IMR-90 (cell line): ENCODE measurements at regions not wholly inside any gene's neighbourhood (a gene's known extent, or its start where the extent isn't known, plus 50 kb on each side); places are given as distances from the start of the nearest gene placed in this dataset.

Experiments
- ATAC-seq: fragments of 200-7000 bp; cut with Tn5 transposase; 2 replicates; pipeline ENCODE4 v1.9.1; 2020; ENCODE audit warnings: low read depth, mild to moderate bottlenecking, moderate library complexity
- BruUV-seq: library from RNA; stranded (reverse); fragments of 400-500 nt; replicated peaks from 2 replicates; lab custom pipeline; 2021; lab: Mats Ljungman, UMichigan
- CTCF ChIA-PET: fragments of 300-600 bp; formaldehyde crosslinking; extraction: SDS; loops from one replicate; lab custom pipeline; 2021; ENCODE audit warnings: antibody characterized with exemption; lab: Yijun Ruan, JAX
- POLR2A ChIA-PET: fragments of 300-600 bp; sonication (Branson Sonifier 250); formaldehyde crosslinking; loops from one replicate; lab custom pipeline; 2022; ENCODE audit warnings: antibody characterized with exemption; ENCODE audit not compliant: unreplicated experiment; lab: Charles Lee
- DNase-seq: peaks from one replicate; pipeline ENCODE4 v3.0.0; 2013
- H2AFZ ChIP-seq: replicated peaks from 2 replicates; pipeline ENCODE3; 2013; ENCODE audit warnings: low read length, mild to moderate bottlenecking; ENCODE audit not compliant: poor library complexity
- H2AK5ac ChIP-seq: 2 replicates; pipeline ENCODE4 v1.6.1; 2013; ENCODE audit warnings: low read depth, low read length, inconsistent platforms
- H2AK9ac ChIP-seq: replicated peaks from 2 replicates; pipeline ENCODE3; 2013; ENCODE audit warnings: mild to moderate bottlenecking, low read depth, low read length, moderate library complexity; ENCODE audit not compliant: poor library complexity
- H2BK120ac ChIP-seq: 2 replicates; pipeline ENCODE4 v1.6.1; 2013; ENCODE audit warnings: low read depth, low read length, inconsistent platforms
- H2BK15ac ChIP-seq: 3 replicates; pipeline ENCODE4 v1.6.1; 2013; ENCODE audit warnings: low read depth, low read length, inconsistent platforms
- H2BK20ac ChIP-seq: 2 replicates; pipeline ENCODE4 v1.6.1; 2013; ENCODE audit warnings: low read depth, mild to moderate bottlenecking, inconsistent platforms, low read length, moderate library complexity
- H2BK5ac ChIP-seq: 2 replicates; pipeline ENCODE4 v1.6.1; 2013; ENCODE audit warnings: mild to moderate bottlenecking, low read depth, low read length, inconsistent platforms; ENCODE audit not compliant: poor library complexity, severe bottlenecking
- H3K14ac ChIP-seq: replicated peaks from 2 replicates; pipeline ENCODE4 v1.6.1; 2013; ENCODE audit warnings: low read depth, low read length, inconsistent platforms
- H3K18ac ChIP-seq: 2 replicates; pipeline ENCODE4 v1.6.1; 2013; ENCODE audit warnings: low read depth, low read length, control low read depth
- H3K23ac ChIP-seq: 2 replicates; pipeline ENCODE4 v1.6.1; 2013; ENCODE audit warnings: low read depth, low read length, inconsistent platforms
- H3K27ac ChIP-seq: 2 replicates; pipeline ENCODE4 v1.5.1; 2013; ENCODE audit warnings: mild to moderate bottlenecking, control low read depth, low read length; ENCODE audit not compliant: insufficient read depth
- H3K27me3 ChIP-seq: 2 replicates; pipeline ENCODE4 v1.6.1; 2013; ENCODE audit warnings: low read length; ENCODE audit not compliant: control insufficient read depth, insufficient read depth
- H3K36me3 ChIP-seq: 2 replicates; pipeline ENCODE4 v1.6.1; 2013; ENCODE audit warnings: low read length, mixed read lengths; ENCODE audit not compliant: control insufficient read depth, insufficient read depth
- H3K4ac ChIP-seq: 2 replicates; pipeline ENCODE4 v1.6.1; 2013; ENCODE audit warnings: low read depth, low read length, inconsistent platforms
- H3K4me1 ChIP-seq: 2 replicates; pipeline ENCODE4 v1.6.1; 2013; ENCODE audit warnings: low read length, mixed read lengths; ENCODE audit not compliant: control insufficient read depth, insufficient read depth
- H3K4me2 ChIP-seq: 2 replicates; pipeline ENCODE4 v1.6.1; 2013; ENCODE audit warnings: low read depth, mild to moderate bottlenecking, control low read depth, low read length, moderate library complexity
- H3K4me3 ChIP-seq: 2 replicates; pipeline ENCODE4 v1.5.1; 2013; ENCODE audit warnings: low read depth, mild to moderate bottlenecking, control low read depth, low read length, moderate library complexity; ENCODE audit not compliant: insufficient read depth
- H3K56ac ChIP-seq: 2 replicates; pipeline ENCODE4 v1.6.1; 2013; ENCODE audit warnings: low read length, inconsistent platforms; ENCODE audit not compliant: insufficient read depth; ENCODE audit errors: extremely low read depth
- H3K79me1 ChIP-seq, 2 experiments: 2 replicates each; pipeline ENCODE4 v1.6.1; 2013; ENCODE audit warnings: low read length in 2 of 2, inconsistent platforms in 1 of 2, low read depth in 1 of 2
- H3K9ac ChIP-seq: 2 replicates; pipeline ENCODE4 v1.6.1; 2013; ENCODE audit warnings: low read depth, low read length, control low read depth
- H3K9me1 ChIP-seq: 2 replicates; pipeline ENCODE4 v1.6.1; 2013; ENCODE audit warnings: low read length, inconsistent platforms; ENCODE audit not compliant: insufficient read depth
- H3K9me3 ChIP-seq: 2 replicates; pipeline ENCODE4 v1.6.1; 2013; ENCODE audit warnings: low read length; ENCODE audit not compliant: control insufficient read depth, insufficient read depth
- H4K20me1 ChIP-seq: 2 replicates; pipeline ENCODE4 v1.6.1; 2013; ENCODE audit warnings: low read length, inconsistent platforms; ENCODE audit not compliant: insufficient read depth
- H4K5ac ChIP-seq: 2 replicates; pipeline ENCODE4 v1.6.1; 2013; ENCODE audit warnings: mild to moderate bottlenecking, low read depth, low read length, control low read depth
- H4K8ac ChIP-seq, 2 experiments: 2 replicates each; pipeline ENCODE4 v1.6.1; 2013; ENCODE audit warnings: low read depth in 2 of 2, low read length in 2 of 2, control low read depth in 1 of 2, inconsistent platforms in 1 of 2
- H4K91ac ChIP-seq: 2 replicates; pipeline ENCODE4 v1.6.1; 2013; ENCODE audit warnings: low read depth, low read length, inconsistent platforms; ENCODE audit not compliant: insufficient read depth
- BHLHE40 ChIP-seq: fragments of 150-350 bp; IDR thresholded peaks from 2 replicates; pipeline ENCODE4 v1.6.1; 2016; ENCODE audit warnings: mild to moderate bottlenecking, low read depth, low read length
- CEBPB ChIP-seq: IDR thresholded peaks from 2 replicates; pipeline ENCODE4 v1.6.1; 2012; ENCODE audit warnings: low read depth, low read length, improper control_type of control experiment
- MXI1 ChIP-seq: IDR thresholded peaks from 2 replicates; pipeline ENCODE4 v1.6.1; 2012; ENCODE audit warnings: low read depth, mild to moderate bottlenecking, low read length, moderate library complexity, borderline replicate concordance
- RAD21 ChIP-seq: IDR thresholded peaks from 2 replicates; pipeline ENCODE4 v1.6.1; 2012; ENCODE audit warnings: low read length, improper control_type of control experiment
- RCOR1 ChIP-seq: IDR thresholded peaks from 2 replicates; pipeline ENCODE4 v1.6.1; 2012; ENCODE audit warnings: mild to moderate bottlenecking, low read length, improper control_type of control experiment; ENCODE audit not compliant: insufficient replicate concordance
- RFX5 ChIP-seq: IDR thresholded peaks from 2 replicates; pipeline ENCODE4 v1.8.0; 2012; ENCODE audit warnings: low read depth, mild to moderate bottlenecking, low read length, moderate library complexity
- WGBS, 2 experiments: methylation state at CpG; one replicate each; pipeline versions ENCODE4 v1.1.5 to v1.1.7; 2013; ENCODE audit warnings: missing lambda C conversion rate in 2 of 2; ENCODE audit not compliant: insufficient read length in 1 of 2; ENCODE audit errors: extremely low coverage in 2 of 2; 5-methylcytosine and 5-hydroxymethylcytosine counted together
- dilution Hi-C: fragments of 300-500 bp; cut with HindIII; formaldehyde crosslinking; loops from one replicate; pipeline ENCODE4 v1.14.3; 2018; ENCODE audit warnings: low sequenced_read_pairs; ENCODE audit not compliant: unreplicated experiment
- in situ Hi-C: fragments of 300-500 bp; cut with MboI; formaldehyde crosslinking; loops from 3 replicates; pipeline ENCODE4 v1.14.3; 2019; ENCODE audit warnings: low sequenced_read_pairs, inconsistent platforms, mixed read lengths
- intact Hi-C: fragments of 100-400 bp; cut with micrococcal nuclease; formaldehyde crosslinking; loops from 2 replicates; pipeline ENCODE4 v1.10.0; 2022
- TF ChIP-seq, protein P1 (sequence below): fragments of 150-350 bp; IDR thresholded peaks from 2 replicates; pipeline ENCODE4 v1.6.1; 2016; ENCODE audit warnings: low read depth, mild to moderate bottlenecking, low read length, moderate library complexity, borderline replicate concordance

DNA sequence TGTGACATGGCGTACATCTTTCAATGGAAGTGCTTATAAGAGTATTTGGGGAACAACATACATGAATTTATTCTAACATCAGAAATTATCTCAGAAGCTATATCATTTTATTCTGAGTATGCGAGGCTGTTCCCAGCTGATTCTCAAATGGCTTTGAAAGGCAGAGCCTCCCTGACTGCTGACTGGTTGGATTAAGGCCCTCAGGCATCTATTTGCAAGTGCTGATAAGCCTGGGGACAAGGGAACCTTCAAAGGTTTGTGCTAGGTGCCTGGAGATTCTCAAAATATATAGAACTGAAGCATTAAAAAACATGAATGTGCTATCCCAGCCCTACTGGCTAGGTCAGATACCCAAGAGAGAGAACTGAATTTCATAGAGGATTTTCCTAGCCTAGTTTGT, 235.1 kb downstream of the LURAP1L start:
- H3K9me1 ChIP-seq: no peaks in the 10 kb centered on the region
- H3K9me3 ChIP-seq: no peaks in the 10 kb centered on the region
- H2AK5ac ChIP-seq: no peak overlapping the region
- H2BK20ac ChIP-seq: no peak overlapping the region
- no peak overlapping the region for H2AK9ac ChIP-seq
- POLR2A ChIA-PET: no interaction called here
- no TSS peak for BruUV-seq
- no peaks in the 10 kb centered on the region for H3K79me1 ChIP-seq
- H3K27me3 ChIP-seq: no peaks in the 10 kb centered on the region
- H4K20me1 ChIP-seq: no peaks in the 10 kb centered on the region
- H4K5ac ChIP-seq: no peak overlapping the region
- no peak overlapping the region for H4K8ac ChIP-seq
- TF ChIP-seq, protein P1, sequence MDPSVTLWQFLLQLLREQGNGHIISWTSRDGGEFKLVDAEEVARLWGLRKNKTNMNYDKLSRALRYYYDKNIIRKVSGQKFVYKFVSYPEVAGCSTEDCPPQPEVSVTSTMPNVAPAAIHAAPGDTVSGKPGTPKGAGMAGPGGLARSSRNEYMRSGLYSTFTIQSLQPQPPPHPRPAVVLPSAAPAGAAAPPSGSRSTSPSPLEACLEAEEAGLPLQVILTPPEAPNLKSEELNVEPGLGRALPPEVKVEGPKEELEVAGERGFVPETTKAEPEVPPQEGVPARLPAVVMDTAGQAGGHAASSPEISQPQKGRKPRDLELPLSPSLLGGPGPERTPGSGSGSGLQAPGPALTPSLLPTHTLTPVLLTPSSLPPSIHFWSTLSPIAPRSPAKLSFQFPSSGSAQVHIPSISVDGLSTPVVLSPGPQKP: no peak
- TF ChIP-seq RAD21 (no peak), RFX5 (no peak), BHLHE40 (no peak), RCOR1 (no peak), CEBPB (no peak), MXI1 (no peak)
- H4K91ac ChIP-seq: no peak overlapping the region
- no peak overlapping the region for H3K4me3 ChIP-seq
- no peak overlapping the region for H3K4ac ChIP-seq
- H3K56ac ChIP-seq: no peak overlapping the region
- H2BK120ac ChIP-seq: no peak overlapping the region
- intact Hi-C loops: no loop called here
- no peak overlapping the region for H2BK15ac ChIP-seq
- no peaks in the 10 kb centered on the region for H3K36me3 ChIP-seq
- H3K23ac ChIP-seq: no peak overlapping the region
- no peak overlapping the region for H3K14ac ChIP-seq
- no peak overlapping the region for H3K27ac ChIP-seq
- DNase-seq (no peak), ATAC-seq (no peak)
- dilution Hi-C loops: no loop called here
- in situ Hi-C loops: no loop called here
- no peak overlapping the region for H3K9ac ChIP-seq
- no CpG with 5 or more reads among the region's 2 CpGs for WGBS, 2 experiments
- H2AFZ ChIP-seq: no peak overlapping the region
- peaks cover 2% of the 10 kb centered on the region; the same call in 1 of the 2 replicates for H3K4me1 ChIP-seq
- CTCF ChIA-PET: interaction anchor here (0.7 kb wide), 1 partner anchor 25 kb away, joined by 4 read pairs; no protein-coding TSS in a partner anchor
- no peak overlapping the region for H2BK5ac ChIP-seq
- H3K18ac ChIP-seq: no peak overlapping the region
- H3K4me2 ChIP-seq: no peak overlapping the region
